ENCODE measurements at regions not wholly inside any gene's neighbourhood (a gene's known extent, or its start where the extent isn't known, plus 50 kb on each side); places are given as distances from the start of the nearest gene placed in this dataset.

DNA sequence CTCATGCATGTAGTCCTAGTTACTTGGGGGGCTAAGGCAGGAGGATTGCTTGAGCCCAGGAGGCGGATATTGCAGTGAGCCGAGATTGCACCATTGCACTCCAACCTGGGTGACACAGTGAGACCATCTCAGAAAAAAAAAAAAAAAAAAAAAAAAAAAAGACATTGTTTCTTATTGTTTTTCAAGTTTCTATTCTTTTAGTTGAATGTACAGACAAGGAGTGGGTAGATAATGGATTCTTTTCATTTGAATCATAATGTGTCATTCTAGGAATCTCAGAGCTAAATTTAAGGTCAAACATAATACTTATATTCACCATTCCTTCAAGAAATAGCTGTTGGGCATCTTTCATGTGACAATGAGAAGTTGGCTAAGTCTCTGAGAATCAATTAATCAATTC lies 157.0 kb upstream of the C21orf91 start (continued):
- TF ChIP-seq, protein P1, sequence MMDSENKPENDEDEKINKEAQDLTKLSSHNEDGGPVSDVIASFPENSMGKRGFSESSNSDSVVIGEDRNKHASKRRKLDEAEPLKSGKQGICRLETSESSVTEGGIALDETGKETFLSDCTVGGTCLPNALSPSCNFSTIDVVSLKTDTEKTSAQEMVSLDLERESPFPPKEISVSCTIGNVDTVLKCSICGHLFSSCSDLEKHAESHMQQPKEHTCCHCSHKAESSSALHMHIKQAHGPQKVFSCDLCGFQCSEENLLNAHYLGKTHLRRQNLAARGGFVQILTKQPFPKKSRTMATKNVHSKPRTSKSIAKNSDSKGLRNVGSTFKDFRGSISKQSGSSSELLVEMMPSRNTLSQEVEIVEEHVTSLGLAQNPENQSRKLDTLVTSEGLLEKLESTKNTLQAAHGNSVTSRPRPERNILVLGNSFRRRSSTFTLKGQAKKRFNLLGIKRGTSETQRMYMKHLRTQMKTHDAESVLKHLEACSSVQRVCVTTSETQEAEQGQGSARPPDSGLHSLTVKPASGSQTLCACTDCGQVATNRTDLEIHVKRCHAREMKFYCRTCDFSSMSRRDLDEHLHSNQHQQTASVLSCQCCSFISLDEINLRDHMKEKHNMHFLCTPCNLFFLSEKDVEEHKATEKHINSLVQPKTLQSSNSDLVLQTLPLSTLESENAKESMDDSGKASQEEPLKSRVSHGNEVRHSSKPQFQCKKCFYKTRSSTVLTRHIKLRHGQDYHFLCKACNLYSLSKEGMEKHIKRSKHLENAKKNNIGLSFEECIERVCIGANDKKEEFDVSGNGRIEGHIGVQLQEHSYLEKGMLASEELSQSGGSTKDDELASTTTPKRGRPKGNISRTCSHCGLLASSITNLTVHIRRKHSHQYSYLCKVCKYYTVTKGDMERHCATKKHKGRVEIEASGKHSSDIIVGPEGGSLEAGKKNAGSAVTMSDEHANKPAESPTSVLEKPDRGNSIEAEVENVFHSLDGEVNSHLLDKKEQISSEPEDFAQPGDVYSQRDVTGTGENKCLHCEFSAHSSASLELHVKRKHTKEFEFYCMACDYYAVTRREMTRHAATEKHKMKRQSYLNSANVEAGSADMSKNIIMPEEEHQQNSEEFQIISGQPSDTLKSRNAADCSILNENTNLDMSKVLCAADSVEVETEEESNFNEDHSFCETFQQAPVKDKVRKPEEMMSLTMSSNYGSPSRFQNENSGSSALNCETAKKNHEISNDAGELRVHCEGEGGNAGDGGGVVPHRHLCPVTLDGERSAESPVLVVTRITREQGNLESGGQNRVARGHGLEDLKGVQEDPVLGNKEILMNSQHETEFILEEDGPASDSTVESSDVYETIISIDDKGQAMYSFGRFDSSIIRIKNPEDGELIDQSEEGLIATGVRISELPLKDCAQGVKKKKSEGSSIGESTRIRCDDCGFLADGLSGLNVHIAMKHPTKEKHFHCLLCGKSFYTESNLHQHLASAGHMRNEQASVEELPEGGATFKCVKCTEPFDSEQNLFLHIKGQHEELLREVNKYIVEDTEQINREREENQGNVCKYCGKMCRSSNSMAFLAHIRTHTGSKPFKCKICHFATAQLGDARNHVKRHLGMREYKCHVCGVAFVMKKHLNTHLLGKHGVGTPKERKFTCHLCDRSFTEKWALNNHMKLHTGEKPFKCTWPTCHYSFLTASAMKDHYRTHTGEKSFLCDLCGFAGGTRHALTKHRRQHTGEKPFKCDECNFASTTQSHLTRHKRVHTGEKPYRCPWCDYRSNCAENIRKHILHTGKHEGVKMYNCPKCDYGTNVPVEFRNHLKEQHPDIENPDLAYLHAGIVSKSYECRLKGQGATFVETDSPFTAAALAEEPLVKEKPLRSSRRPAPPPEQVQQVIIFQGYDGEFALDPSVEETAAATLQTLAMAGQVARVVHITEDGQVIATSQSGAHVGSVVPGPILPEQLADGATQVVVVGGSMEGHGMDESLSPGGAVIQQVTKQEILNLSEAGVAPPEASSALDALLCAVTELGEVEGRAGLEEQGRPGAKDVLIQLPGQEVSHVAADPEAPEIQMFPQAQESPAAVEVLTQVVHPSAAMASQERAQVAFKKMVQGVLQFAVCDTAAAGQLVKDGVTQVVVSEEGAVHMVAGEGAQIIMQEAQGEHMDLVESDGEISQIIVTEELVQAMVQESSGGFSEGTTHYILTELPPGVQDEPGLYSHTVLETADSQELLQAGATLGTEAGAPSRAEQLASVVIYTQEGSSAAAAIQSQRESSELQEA (IDR thresholded peaks at IDR 0.05; ENCODE audit: low read depth): no peak
- no peak for TF ChIP-seq ARID2 (IDR thresholded peaks at IDR 0.05)
- no peak for TF ChIP-seq KHSRP (IDR thresholded peaks at IDR 0.05)
- TF ChIP-seq, protein P2, sequence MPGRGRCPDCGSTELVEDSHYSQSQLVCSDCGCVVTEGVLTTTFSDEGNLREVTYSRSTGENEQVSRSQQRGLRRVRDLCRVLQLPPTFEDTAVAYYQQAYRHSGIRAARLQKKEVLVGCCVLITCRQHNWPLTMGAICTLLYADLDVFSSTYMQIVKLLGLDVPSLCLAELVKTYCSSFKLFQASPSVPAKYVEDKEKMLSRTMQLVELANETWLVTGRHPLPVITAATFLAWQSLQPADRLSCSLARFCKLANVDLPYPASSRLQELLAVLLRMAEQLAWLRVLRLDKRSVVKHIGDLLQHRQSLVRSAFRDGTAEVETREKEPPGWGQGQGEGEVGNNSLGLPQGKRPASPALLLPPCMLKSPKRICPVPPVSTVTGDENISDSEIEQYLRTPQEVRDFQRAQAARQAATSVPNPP (IDR thresholded peaks at IDR 0.05; ENCODE audit: borderline replicate concordance, insufficient read depth, insufficient read length): no peak
- no peak for TF ChIP-seq BCL6 (CRISPR knock-in tag; IDR thresholded peaks at IDR 0.05)
- TF ChIP-seq ZNF282 (CRISPR knock-in tag; IDR thresholded peaks at IDR 0.05): no peak
- TF ChIP-seq NCOA2 (IDR thresholded peaks at IDR 0.05; ENCODE audit: partially characterized antibody in 2 of 2): no peak
- TF ChIP-seq RBM17 (IDR thresholded peaks at IDR 0.05; ENCODE audit: borderline replicate concordance, low read depth, low read length): no peak
- TF ChIP-seq, protein P3, sequence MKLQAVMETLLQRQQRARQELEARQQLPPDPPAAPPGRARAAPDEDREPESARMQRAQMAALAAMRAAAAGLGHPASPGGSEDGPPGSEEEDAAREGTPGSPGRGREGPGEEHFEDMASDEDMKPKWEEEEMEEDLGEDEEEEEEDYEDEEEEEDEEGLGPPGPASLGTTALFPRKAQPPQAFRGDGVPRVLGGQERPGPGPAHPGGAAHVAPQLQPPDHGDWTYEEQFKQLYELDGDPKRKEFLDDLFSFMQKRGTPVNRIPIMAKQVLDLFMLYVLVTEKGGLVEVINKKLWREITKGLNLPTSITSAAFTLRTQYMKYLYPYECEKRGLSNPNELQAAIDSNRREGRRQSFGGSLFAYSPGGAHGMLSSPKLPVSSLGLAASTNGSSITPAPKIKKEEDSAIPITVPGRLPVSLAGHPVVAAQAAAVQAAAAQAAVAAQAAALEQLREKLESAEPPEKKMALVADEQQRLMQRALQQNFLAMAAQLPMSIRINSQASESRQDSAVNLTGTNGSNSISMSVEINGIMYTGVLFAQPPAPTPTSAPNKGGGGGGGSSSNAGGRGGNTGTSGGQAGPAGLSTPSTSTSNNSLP (IDR thresholded peaks at IDR 0.05; ENCODE audit: borderline replicate concordance, low read depth, low read length): no peak
- TF ChIP-seq KLF13 (tag; IDR thresholded peaks at IDR 0.05; ENCODE audit: borderline replicate concordance, low read depth): no peak
- TF ChIP-seq, protein P4, sequence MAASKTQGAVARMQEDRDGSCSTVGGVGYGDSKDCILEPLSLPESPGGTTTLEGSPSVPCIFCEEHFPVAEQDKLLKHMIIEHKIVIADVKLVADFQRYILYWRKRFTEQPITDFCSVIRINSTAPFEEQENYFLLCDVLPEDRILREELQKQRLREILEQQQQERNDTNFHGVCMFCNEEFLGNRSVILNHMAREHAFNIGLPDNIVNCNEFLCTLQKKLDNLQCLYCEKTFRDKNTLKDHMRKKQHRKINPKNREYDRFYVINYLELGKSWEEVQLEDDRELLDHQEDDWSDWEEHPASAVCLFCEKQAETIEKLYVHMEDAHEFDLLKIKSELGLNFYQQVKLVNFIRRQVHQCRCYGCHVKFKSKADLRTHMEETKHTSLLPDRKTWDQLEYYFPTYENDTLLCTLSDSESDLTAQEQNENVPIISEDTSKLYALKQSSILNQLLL (CRISPR knock-in tag; IDR thresholded peaks at IDR 0.05; ENCODE audit: borderline replicate concordance): no peak
